ENCODE measurements at regions not wholly inside any gene's neighbourhood (a gene's known extent, or its start where the extent isn't known, plus 50 kb on each side); places are given as distances from the start of the nearest gene placed in this dataset.

- TF ChIP-seq CTCF (IDR thresholded peaks at IDR 0.05; ENCODE audit: insufficient read depth, low read depth, low read length) (no peak), EZH2 (IDR thresholded peaks at IDR 0.05; ENCODE audit: insufficient read depth, low read length) (no peak)
Measured at GRCh38 chr3:154536751-154537150, 106.8 kb upstream of the GPR149 start.

Data from astrocyte (in vitro differentiated cells and primary cell).